COR-L47 (cell line): ENCODE measurements at regions not wholly inside any gene's neighbourhood (a gene's known extent, or its start where the extent isn't known, plus 50 kb on each side); places are given as distances from the start of the nearest gene placed in this dataset.
"Not testable (repeated sequence)": the region's sequence is repeated elsewhere in the genome, so short reads cannot be mapped to it uniquely, and the experiment has no call there.

ENCODE experiments used
- DNase-seq: peaks from one replicate; lab custom pipeline; 2025; lab: John Stamatoyannopoulos, UW

DNA sequence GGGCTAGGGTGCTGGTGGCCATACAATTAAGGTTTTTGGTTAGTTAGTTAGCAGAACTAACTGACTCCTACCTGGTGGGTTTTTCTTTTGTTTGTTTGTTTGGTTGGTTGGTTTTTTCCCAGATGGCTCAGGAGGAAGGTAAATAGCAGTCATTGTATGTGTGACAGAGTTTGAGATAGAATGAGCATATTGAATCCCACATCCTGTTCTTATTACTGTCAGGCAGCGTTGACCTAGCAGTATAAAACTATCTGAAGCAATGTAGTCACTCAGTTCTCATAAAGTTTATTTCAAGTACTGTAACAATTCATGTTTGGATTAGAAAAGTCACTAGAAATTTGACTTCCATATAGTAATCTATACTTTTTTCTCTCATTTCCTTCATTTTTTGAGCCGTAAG is 113.5 kb upstream of the NBPF19 start:
- DNase-seq = not testable (repeated sequence)

DNA sequence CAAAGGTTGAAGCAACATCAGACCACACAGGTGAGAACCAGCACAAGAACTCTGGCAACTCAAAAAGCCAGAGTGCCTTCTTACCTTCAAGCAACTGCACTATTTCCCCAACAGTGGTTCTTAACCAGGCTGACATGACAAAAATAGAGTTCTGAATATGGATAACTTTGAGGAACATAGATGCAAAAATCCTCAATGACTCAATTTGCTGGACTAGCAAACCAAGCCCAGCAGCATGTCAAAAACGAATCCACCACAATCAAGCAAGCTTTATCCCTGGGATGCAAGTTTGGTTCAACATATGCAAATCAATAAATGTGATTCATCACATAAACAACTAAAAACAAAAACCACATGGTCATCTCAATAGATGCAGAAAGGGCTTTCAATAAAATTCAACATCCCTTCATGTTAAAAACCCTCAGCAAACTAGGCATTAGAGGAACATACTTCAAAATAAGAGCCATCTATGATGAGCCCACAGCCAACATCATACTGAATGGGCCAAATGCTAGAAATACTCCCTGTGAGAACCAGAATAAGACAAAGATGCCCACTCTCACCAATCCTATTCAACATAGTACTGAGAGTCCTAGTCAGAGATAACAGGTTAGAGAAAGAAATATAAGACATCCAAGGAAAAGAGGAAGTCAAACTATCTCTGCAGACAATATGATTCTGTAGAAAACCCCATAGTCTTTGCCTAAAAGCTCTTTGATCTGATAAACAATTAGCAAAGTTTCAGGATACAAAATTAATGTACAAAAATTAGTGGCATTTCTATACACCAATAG is 110.5 kb upstream of the NBPF19 start:
- DNase-seq = not testable (repeated sequence)

DNA sequence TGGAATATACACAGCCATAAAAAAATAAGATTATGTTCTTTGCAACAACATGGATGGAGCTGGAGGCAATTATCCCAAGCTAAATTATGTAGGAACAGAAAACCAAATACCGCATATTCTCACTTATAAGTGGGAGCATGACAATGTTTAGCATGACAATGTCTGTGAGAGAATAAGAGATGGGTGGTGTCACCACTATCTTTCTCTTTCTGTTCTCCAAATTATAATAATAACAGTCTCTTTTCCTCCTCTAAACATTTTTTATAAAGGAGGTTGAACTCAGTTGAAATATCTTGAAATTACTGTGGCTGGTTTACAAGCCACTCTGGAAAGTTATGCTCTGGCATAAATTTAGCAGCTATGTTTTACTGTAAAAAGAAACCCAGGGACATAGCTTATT is 108.4 kb upstream of the NBPF19 start:
- not testable (repeated sequence) for DNase-seq

DNA sequence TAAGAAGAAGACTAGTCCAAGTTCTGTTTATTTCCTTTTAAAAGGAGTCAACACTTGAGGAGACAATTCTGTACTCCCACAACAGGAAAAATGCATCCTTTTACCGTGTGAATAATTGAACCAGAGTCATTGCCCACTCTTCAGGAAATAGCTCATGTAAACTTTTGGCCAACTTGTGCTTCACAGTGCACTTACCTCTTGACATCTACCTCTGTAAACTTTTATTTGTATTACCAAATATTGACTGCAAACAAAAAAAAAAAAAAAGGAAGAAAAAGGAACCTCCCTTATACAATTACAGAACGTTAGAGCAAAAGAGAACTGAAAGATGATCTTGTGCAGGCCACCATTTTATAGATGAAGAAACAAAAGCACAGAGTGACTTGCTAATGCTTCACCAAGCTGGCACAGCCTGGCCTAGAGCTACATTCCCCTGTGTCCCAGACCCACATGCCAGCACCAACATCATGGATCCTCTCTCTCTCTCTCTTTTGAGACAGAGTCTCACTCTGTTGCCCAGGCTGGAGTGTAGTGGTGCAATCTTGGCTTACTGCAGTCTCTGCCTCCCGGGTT is 107.3 kb upstream of the NBPF19 start:
- not testable (repeated sequence) for DNase-seq

DNA sequence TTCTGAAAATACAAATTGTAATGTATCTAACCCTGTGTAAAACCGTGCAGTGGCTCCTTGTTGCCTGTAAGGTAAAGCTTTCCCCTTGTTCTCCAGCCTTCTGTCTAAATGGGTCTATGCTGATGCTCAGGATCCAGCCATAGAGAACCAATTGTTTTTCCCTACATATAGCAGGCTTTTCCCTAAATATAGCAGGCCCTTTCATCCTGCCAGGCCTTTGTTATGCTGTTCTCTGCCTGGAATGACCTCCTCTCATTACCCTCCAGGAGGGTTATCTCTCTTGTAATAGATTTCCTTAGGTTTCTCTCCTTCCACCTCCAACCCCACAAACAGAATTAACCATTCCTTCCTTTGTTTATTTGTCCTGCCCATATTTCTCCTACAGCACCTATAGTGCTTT is 106.5 kb upstream of the NBPF19 start:
- DNase-seq = not testable (repeated sequence)

DNA sequence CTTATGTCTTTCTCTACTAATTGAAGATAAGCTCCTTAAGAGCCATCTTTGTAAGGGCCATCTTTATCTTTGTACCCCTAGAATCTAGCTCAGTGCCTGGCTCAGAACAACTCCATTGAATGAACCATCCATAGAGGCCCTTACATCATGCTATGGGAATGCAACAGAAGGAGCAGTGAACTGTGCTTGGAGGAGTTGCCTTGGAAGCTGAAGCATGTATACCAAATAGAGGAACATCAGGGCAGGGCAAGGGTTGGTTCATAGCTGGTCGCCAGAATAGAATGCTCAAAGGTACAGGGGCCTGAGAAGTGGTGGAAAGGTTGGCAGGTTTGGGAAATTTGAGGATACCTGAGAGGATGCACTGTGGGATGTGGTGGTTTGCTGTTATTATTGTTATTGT is 105.8 kb upstream of the NBPF19 start:
- DNase-seq = not testable (repeated sequence)

DNA sequence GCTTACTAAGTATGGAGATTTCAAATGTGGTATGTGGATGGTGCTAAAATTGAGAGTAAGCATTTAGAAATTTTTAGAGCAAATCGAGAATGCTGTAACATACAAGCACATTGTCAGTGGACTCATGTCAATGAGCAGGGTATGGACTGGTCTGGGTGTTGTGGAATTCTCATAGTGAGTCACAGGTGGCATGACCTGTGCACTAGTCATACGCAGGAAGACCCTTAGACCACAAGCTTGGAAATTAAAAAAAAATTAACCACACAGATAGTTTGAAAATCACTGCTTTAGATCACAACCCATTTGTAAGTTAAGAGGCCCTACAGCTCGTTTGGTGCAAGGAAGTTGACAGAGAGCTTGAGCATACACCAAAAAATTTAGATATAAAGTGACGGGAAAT is 102.9 kb upstream of the NBPF19 start:
- DNase-seq = not testable (repeated sequence)

DNA sequence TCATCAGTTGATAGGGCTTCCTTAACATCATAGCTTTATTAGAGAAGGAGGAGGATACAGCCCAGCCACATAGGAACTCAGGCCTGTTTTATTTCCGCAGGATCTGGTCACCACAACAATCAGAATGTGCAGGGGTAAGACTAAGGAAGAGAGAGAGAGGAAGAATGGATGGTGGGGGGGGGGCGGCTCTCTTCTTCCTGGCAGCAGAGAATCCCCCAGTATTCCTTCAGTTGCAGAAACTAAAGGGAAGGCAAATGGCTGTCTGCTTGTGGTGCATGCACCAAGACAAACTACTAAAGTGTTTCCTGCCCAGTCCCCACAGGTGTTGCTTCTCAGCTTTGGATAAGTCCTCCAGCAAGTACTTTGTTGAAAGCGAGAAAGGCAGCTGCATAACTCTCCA is 96.4 kb upstream of the NBPF19 start:
- not testable (repeated sequence) for DNase-seq

DNA sequence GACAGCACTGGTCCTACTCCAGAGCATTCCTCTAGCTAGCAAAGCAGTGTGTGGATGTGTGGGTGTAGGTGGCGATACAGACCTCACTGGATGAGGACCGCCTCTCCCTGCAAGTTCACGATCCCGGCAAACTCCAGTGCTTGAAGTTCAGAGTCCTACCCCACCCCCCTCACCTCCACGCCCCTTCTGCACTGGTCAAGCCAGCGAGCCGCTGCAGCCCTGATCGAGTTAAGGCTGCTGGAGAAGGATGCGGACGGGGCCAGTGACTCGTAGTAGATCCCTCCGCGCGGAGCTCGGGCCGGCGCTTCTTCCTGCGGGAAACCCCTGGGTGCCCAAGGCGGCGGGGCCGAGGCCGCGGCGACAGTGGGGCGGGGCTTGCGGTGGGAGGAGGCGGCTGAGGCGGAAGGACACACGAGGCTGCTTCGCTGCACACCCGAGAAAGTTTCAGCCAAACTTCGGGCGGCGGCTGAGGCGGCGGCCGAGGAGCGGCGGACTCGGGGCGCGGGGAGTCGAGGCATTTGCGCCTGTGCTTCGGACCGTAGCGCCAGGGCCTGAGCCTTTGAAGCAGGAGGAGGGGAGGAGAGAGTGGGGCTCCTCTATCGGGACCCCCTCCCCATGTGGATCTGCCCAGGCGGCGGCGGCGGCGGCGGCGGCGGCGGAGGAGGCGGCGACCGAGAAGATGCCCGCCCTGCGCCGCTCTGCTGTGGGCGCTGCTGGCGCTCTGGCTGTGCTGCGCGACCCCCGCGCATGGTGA is 84.5 kb upstream of the NBPF19 start:
- DNase-seq = not testable (repeated sequence)

DNA sequence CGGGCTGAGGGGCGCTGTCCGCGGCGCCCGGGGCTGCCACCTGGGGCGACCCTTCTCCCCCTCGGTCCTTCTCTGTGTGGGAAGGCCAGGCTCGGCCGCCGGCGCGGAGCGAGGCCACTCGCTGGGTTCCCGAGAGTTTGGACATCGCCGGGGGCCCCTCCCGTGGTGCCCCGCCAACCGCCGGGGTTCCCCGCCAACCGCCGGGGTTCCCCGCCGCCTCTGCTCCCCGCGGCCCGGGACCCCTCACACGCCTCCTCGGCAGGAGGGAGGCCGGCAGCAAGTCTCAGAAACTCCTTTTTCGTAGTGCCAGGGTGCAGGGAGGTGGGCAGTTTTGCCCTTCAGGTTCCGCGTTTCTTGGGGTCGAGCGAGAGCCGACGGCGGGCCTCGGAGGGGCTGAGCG is 83.9 kb upstream of the NBPF19 start:
- DNase-seq = not testable (repeated sequence)

DNA sequence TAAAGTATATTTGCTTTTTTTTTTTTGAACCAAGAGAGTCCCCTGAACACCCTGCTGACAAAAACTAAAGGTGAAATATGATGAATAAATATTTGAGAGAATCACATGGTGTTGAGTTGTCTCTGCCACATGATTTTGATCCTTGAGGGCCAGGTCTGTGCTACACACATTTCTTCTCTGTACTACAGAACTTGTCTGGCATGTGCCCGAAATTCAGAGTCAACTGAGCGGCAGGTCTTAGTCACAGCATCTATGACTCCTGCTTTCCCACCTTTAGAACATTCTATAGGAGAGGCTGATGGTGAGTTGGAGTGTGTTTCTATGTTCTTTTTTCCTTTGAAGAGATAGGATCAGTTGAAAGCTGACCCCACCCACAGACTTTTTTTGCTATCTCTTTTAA is 79.0 kb upstream of the NBPF19 start:
- not testable (repeated sequence) for DNase-seq

DNA sequence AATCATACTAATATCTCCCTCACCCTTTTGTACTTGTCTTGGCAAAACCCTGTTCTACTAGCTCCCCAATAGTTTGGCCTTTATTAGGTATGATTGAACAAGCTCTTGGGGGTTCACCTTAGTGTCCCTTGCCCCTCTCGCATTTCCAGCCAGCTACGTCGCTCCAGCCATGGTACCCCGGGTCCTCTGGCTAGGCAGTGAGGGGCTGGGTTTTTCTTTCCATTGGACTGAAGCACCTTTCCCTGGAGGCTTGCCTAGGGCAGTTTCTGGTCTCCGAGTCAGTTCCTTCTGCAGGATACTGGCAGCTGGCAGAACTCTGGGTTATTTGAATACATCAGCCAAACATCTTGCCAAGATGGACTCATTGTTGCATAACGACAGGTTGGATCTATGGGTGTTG is 76.3 kb upstream of the NBPF19 start:
- DNase-seq = not testable (repeated sequence)

DNA sequence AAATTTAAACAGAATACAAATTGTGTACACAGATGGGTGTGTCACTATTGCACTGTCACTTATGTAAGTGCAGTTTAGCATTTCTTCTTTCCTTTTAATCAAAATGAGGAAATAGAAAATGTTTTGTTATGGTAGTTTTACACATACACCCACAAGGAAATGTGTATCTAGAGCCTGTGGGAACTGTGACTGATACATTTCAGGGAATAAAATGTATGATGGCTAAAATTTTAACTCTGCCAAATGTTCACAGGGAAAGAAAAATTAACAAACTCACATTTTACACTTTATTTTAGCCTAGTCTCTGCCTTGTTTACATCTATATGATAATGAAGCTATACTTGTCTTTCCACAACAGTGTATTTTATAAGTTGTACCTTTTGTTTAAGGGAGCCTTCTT is 66.4 kb upstream of the NBPF19 start:
- not testable (repeated sequence) for DNase-seq

DNA sequence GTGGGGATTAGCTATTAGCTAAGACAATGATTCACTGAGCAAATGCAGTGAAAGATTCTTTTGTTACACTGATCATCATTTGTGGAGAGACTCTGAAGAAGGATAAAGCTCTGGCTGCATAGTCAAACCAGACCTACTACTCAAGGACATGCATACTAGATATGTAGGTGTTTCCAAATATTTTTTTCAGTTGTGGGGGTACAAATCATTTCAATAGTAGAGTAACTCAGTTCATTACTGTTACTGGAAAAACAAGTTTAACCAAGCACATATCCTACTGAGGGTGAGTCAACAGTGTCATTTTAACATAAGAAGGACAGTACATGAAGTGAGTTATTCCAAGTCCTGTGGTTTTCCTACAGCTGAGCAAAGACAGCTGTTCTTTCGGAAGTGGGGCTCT is 59.5 kb upstream of the NBPF19 start:
- not testable (repeated sequence) for DNase-seq

DNA sequence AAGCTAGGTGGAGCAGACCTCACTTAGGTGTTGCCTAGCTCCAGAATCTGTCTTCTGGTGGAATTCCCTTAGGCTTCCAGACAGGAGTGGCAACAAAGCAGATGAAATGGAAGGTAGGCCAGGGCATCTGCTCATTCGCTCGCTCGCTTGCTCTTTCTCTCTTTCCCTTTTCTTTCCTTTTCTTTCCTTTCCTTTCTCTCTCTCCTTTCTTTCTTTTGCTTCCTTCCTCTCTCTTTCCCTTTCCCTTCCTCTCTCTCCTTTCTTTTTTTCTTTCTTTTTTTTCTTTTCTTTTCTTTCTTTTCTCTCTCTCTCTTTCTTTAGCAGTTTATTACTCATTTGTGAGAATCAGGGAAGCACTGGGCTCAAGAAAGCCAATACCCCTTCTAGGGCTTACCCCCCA is 56.1 kb upstream of the NBPF19 start:
- not testable (repeated sequence) for DNase-seq

DNA sequence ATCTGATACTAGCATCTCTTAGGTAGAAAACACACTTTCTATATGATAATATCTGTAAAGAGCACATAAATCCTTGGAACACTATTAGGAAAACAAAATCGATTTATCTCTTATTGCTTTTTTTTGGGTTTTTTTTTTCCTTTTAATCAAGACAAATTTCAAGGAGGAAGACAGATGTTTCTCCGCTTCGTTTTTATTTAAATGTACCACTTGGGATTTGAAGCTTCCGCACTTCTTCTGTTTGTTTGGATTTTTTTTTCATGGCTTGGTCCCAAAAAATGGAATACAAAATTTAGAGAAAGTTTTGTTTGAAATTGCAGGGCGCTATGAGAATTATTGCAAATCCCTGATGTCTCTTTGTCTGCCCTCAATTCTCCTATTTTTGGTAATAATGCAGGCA is 51.7 kb upstream of the NBPF19 start:
- not testable (repeated sequence) for DNase-seq
